K562 (cell line): ENCODE measurements at regions not wholly inside any gene's neighbourhood (a gene's known extent, or its start where the extent isn't known, plus 50 kb on each side); places are given as distances from the start of the nearest gene placed in this dataset.

Experiments used
- CAMTA2 ChIP-seq: fragments of 250-450 bp; sonication (Bioruptor Pico); conservative IDR thresholded peaks from 2 replicates; pipeline ENCODE4 v1.5.1; 2022
- KDM4B ChIP-seq, 2 experiments: fragments of 450-650 bp in 1 of 2; sonication (generic) in 1 of 2; IDR thresholded peaks; 2 replicates each; pipeline ENCODE4 v1.6.1; 2016 to 2017; ENCODE audit warnings: borderline replicate concordance in 2 of 2, antibody characterized with exemption in 1 of 2, low read depth in 1 of 2, mild to moderate bottlenecking in 1 of 2
- PHF8 ChIP-seq: fragments of 200-600 bp; sonication (generic); IDR thresholded peaks from 2 replicates; pipeline ENCODE4 v1.6.1; 2012; ENCODE audit warnings: mixed run types, mild to moderate bottlenecking, inconsistent platforms, low read length, moderate library complexity, borderline replicate concordance
- POLR3A ChIP-seq: IDR thresholded peaks from 2 replicates; pipeline ENCODE4 v1.6.1; 2011; ENCODE audit warnings: borderline replicate concordance, mild to moderate bottlenecking, moderate library complexity; ENCODE audit not compliant: insufficient read length, insufficient read depth; ENCODE audit errors: extremely low read depth
- ZNF764 ChIP-seq: fragments of 250-450 bp; sonication (Bioruptor Pico); IDR thresholded peaks from 2 replicates; pipeline ENCODE4 v1.4.0; 2020; ENCODE audit warnings: low read depth, mild to moderate bottlenecking, moderate library complexity

DNA sequence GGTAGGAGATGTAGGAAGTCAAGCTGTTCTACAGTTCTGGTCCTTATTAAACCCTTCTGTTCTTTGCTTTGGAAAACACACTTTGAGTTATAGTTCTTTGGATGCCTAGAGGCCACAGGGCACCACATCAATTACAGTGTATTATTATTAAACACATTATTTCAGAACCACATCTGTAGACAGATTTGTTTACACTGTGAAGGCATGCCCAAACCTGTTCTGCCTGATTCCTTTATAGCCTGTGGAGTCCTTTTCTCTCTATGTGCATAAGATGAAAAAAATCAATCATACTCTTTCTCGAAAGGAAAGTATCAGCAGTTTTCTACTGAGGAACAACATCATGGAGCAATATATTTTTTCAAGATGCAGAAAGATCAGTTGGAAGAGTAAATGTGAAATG, 371.3 kb upstream of the INTU start:
- TF ChIP-seq KDM4B (IDR thresholded peaks at IDR 0.05; ENCODE audit: borderline replicate concordance in 2 of 2, low read depth in 1 of 2) (no peak), POLR3A (no peak), PHF8 (no peak), CAMTA2 (no peak), ZNF764 (CRISPR knock-in tag) (no peak)
